K562 (cell line): ENCODE measurements at regions not wholly inside any gene's neighbourhood (a gene's known extent, or its start where the extent isn't known, plus 50 kb on each side); places are given as distances from the start of the nearest gene placed in this dataset.

Source experiments
- ATAC-seq: fragments of 200-7000 bp; cut with Tn5 transposase; 3 replicates; pipeline ENCODE4 v1.9.1; 2020; ENCODE audit warnings: moderate library complexity
- BruUV-seq: library from RNA; stranded (reverse); fragments of 400-500 nt; replicated peaks from 2 replicates; lab custom pipeline; 2021; lab: Mats Ljungman, UMichigan
- CTCF ChIA-PET: fragments of 300-600 bp; formaldehyde crosslinking; extraction: SDS; loops from one replicate; lab custom pipeline; 2021; ENCODE audit warnings: low intra/inter-chr PET ratio; lab: Yijun Ruan, JAX
- POLR2A ChIA-PET: fragments of 300-600, 350-650 bp; sonication (Branson Sonifier 250); formaldehyde crosslinking; extraction: SDS; loops from one replicate; lab custom pipeline; 2021; ENCODE audit warnings: antibody characterized with exemption, inconsistent platforms; lab: Yijun Ruan, JAX
- DNase-seq, 4 experiments: peaks; one replicate each; pipeline versions ENCODE4 v3.0.0 to v3.0.0-alpha.2; 2011 to 2018; ENCODE audit warnings: low spot score in 3 of 4, mixed read lengths in 3 of 4; ENCODE audit errors: extremely low read depth in 1 of 4
- FAIRE-seq: peaks from 2 replicates; lab custom pipeline; 2011; peaks lifted over from hg19 to GRCh38; lab: Jason Lieb, UNC
- H2AFZ ChIP-seq: 2 replicates; pipeline ENCODE4 v1.6.0; 2011; ENCODE audit warnings: low read depth, low read length, control low read depth, inconsistent platforms
- H3K27ac ChIP-seq: fragments of 200-600 bp; 3 replicates; pipeline ENCODE4 v1.8.0; 2011; ENCODE audit warnings: low read depth, mild to moderate bottlenecking, control low read depth, inconsistent platforms, low read length, moderate library complexity, mixed read lengths; ENCODE audit errors: extremely low read depth
- H3K27me3 ChIP-seq, 2 experiments: fragments of 300-600 bp in 1 of 2; 2 replicates in 1 of 2; 3 replicates in 1 of 2; pipeline versions ENCODE4 v1.6.0 to v1.8.0; 2011; ENCODE audit warnings: inconsistent platforms in 2 of 2, low read length in 2 of 2, mild to moderate bottlenecking in 1 of 2, mixed read lengths in 1 of 2, moderate library complexity in 1 of 2; ENCODE audit not compliant: control insufficient read depth in 2 of 2, insufficient read depth in 2 of 2
- H3K36me3 ChIP-seq: fragments of 300-600 bp; 3 replicates; pipeline ENCODE4 v1.8.0; 2011; ENCODE audit warnings: mild to moderate bottlenecking, low read length, inconsistent platforms; ENCODE audit not compliant: control insufficient read depth, insufficient read depth
- H3K4me1 ChIP-seq, 2 experiments: fragments of 200-600 bp in 1 of 2; replicated peaks in 1 of 2; 2 replicates in 1 of 2; 3 replicates in 1 of 2; pipeline versions ENCODE4 v1.5.1 to v1.8.0; 2011; ENCODE audit warnings: inconsistent platforms in 2 of 2, low read length in 2 of 2, mild to moderate bottlenecking in 1 of 2, mixed read lengths in 1 of 2, moderate library complexity in 1 of 2; ENCODE audit not compliant: control insufficient read depth in 2 of 2, insufficient read depth in 2 of 2
- H3K4me2 ChIP-seq: 2 replicates; pipeline ENCODE4 v1.6.1; 2011; ENCODE audit warnings: low read length, control low read depth, inconsistent platforms, mixed read lengths; ENCODE audit not compliant: insufficient read depth
- H3K4me3 ChIP-seq: fragments of 200-600 bp; sonication (generic), shearing (Covaris generic); 2 replicates; pipeline ENCODE4 v1.5.1; 2016; ENCODE audit warnings: control low read depth, inconsistent platforms
- H3K79me2 ChIP-seq: fragments of 200-600 bp; 3 replicates; pipeline ENCODE4 v1.8.0; 2011; ENCODE audit warnings: low read length, inconsistent platforms; ENCODE audit not compliant: control insufficient read depth, insufficient read depth
- H3K9ac ChIP-seq, 2 experiments: 2 replicates each; pipeline versions ENCODE4 v1.6.0 to v1.6.1; 2011; ENCODE audit warnings: low read depth in 2 of 2, low read length in 2 of 2, control low read depth in 1 of 2, inconsistent platforms in 1 of 2, mild to moderate bottlenecking in 1 of 2, mixed read lengths in 1 of 2; ENCODE audit not compliant: insufficient read depth in 1 of 2
- H3K9me1 ChIP-seq: one replicate; pipeline ENCODE4 v1.6.0; 2011; ENCODE audit warnings: inconsistent platforms, mild to moderate bottlenecking, low read length, moderate library complexity; ENCODE audit not compliant: control insufficient read depth, insufficient read depth
- H3K9me3 ChIP-seq: replicated peaks from 2 replicates; pipeline ENCODE4 v1.5.1; 2011; ENCODE audit warnings: low read depth, low read length, inconsistent platforms; ENCODE audit not compliant: control insufficient read depth, insufficient read depth
- H4K20me1 ChIP-seq: replicated peaks from 2 replicates; pipeline ENCODE4 v1.6.1; 2011; ENCODE audit warnings: low read length, inconsistent platforms, mixed read lengths; ENCODE audit not compliant: control insufficient read depth, insufficient read depth
- CHD2 ChIP-seq: IDR thresholded peaks from 2 replicates; pipeline ENCODE4 v1.6.1; 2011; ENCODE audit warnings: low read depth, low read length
- KDM1A ChIP-seq, 2 experiments: fragments of 450-650 bp; IDR thresholded peaks; 2 replicates each; pipeline ENCODE4 v1.6.1; 2016; ENCODE audit warnings: mild to moderate bottlenecking in 2 of 2
- ZBTB11 ChIP-seq, 3 experiments: fragments of 200-800 bp in 1 of 3; fragments of 250-450 bp in 1 of 3; fragments of 450-650 bp in 1 of 3; sonication (Bioruptor Pico) in 1 of 3; sonication (Bioruptor generic) in 1 of 3; formaldehyde crosslinking in 1 of 3; IDR thresholded peaks; 2 replicates each; pipeline versions ENCODE4 v1.6.1 to v1.8.0; 2016 to 2022; ENCODE audit warnings: mild to moderate bottlenecking in 2 of 3, missing genetic modification characterization in 2 of 3, missing compliant biosample characterization in 1 of 3, moderate library complexity in 1 of 3
- ZBTB33 ChIP-seq: sonication (generic); formaldehyde crosslinking; IDR thresholded peaks from 2 replicates; pipeline ENCODE4 v1.8.1; 2023; ENCODE audit warnings: mild to moderate bottlenecking, missing genetic modification reagents
- WGBS: fragments of 100-300 bp; shearing (Covaris generic); methylation state at CpG from one replicate; pipeline ENCODE4 v1.1.6; 2016; ENCODE audit warnings: low coverage, mixed read lengths; ENCODE audit not compliant: insufficient coverage; ENCODE audit errors: missing lambda C conversion rate; 5-methylcytosine and 5-hydroxymethylcytosine counted together
- in situ Hi-C: fragments of 300-500 bp; cut with MboI; formaldehyde crosslinking; loops from 4 replicates; pipeline ENCODE4 v1.15.0; 2018; ENCODE audit warnings: inconsistent platforms, mixed read lengths
- intact Hi-C: fragments of 100-400 bp; cut with micrococcal nuclease; formaldehyde crosslinking; loops from 2 replicates; pipeline ENCODE4 v1.14.2; 2022

GRCh38 chr1:100597784-100598183 is 59.8 kb downstream of the GPR88 start:
- intact Hi-C loops: no loop called here
- POLR2A ChIA-PET: no interaction called here
- Histone ChIP-seq H3K4me1 (no peaks in the 10 kb centered on the region), H3K9me3 (no peaks in the 10 kb centered on the region), H3K79me2 (no peaks in the 10 kb centered on the region), H4K20me1 (no peaks in the 10 kb centered on the region), H3K27me3 (no peaks in the 10 kb centered on the region), H2AFZ (no peak overlapping the region), H3K9ac (no peak overlapping the region), H3K36me3 (no peaks in the 10 kb centered on the region), H3K27ac (no peak overlapping the region), H3K9me1 (no peaks in the 10 kb centered on the region), H3K4me3 (no peak overlapping the region), H3K4me2 (no peak overlapping the region)
- DNase-seq (no peak), FAIRE-seq (no peak), ATAC-seq (no peak)
- CTCF ChIA-PET: no interaction called here
- BruUV-seq: no TSS peak
- 2% methylated on average over 4 of the region's 4 CpGs for WGBS
- no peak for TF ChIP-seq ZBTB11 (CRISPR knock-in tag; IDR thresholded peaks at IDR 0.05)
- TF ChIP-seq CHD2: no peak
- TF ChIP-seq KDM1A (IDR thresholded peaks at IDR 0.05): no peak
- TF ChIP-seq ZBTB33 (CRISPR knock-in tag): no peak
- in situ Hi-C loops: no loop called here
